ENCODE measurements at regions not wholly inside any gene's neighbourhood (a gene's known extent, or its start where the extent isn't known, plus 50 kb on each side); places are given as distances from the start of the nearest gene placed in this dataset.

DNA sequence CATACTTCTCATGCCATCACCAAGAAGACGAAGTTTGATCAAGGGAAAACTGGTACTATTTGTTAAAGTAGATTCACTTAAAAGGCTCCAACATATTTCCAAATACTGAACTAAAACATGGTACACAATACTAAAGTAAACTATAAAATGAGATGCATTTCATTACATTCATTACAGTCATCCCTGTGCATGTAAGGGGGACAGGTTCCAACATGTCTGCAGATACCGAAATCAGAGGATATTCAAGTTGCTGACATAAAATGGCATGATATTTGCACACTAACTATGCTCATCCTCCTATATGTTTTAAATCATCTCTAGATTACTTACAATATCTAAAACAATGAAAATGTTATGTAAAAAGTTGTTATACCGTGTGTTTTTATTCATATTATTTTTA is 893.9 kb upstream of the MANEA start:
- Histone ChIP-seq H3K9me3 (no peaks in the 10 kb centered on the region), H3K4me1 (no peaks in the 10 kb centered on the region), H3K27ac (no peak overlapping the region), H3K4me3 (no peak overlapping the region), H3K27me3 (no peaks in the 10 kb centered on the region), H3K36me3 (no peaks in the 10 kb centered on the region)
- no peak for DNase-seq (ENCODE audit: low spot score in 2 of 2)
- TF ChIP-seq, protein P1, sequence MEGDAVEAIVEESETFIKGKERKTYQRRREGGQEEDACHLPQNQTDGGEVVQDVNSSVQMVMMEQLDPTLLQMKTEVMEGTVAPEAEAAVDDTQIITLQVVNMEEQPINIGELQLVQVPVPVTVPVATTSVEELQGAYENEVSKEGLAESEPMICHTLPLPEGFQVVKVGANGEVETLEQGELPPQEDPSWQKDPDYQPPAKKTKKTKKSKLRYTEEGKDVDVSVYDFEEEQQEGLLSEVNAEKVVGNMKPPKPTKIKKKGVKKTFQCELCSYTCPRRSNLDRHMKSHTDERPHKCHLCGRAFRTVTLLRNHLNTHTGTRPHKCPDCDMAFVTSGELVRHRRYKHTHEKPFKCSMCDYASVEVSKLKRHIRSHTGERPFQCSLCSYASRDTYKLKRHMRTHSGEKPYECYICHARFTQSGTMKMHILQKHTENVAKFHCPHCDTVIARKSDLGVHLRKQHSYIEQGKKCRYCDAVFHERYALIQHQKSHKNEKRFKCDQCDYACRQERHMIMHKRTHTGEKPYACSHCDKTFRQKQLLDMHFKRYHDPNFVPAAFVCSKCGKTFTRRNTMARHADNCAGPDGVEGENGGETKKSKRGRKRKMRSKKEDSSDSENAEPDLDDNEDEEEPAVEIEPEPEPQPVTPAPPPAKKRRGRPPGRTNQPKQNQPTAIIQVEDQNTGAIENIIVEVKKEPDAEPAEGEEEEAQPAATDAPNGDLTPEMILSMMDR (IDR thresholded peaks at IDR 0.05), result no peak
- intact Hi-C loops (cut with DNase I), result no loop called here

DNA sequence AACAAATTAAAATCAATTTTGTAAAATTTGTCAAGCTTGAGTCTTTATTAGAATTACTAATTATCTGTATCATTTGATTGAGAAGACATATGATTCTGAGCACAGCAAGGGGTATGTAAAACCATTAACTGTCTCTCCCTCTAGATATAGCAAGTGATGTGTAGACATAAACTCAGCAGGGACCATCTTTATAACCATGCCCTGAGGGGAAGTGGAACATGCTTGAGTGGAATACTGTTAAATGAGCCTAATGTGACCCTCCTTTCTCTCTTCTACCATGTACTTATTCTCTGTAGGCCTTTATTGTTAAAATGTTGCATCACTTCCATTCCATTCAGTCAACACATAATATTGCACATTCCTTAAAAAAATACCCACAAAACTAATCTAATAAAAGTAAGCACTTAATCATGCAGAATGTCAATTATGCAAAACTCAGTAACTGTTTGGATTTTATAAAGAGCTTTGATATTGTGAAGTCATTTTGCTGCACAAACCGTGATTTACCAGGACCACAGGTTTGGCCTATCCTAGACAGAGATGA is 896.6 kb upstream of the MANEA start:
- H3K4me3 ChIP-seq, result no peak overlapping the region
- intact Hi-C loops (cut with DNase I), result no loop called here
- no peak for DNase-seq (ENCODE audit: low spot score in 2 of 2)
- no peaks in the 10 kb centered on the region for H3K36me3 ChIP-seq
- no peaks in the 10 kb centered on the region for H3K9me3 ChIP-seq
- TF ChIP-seq, protein P1 (IDR thresholded peaks at IDR 0.05), result no peak
- no peaks in the 10 kb centered on the region for H3K4me1 ChIP-seq
- H3K27me3 ChIP-seq, result no peaks in the 10 kb centered on the region
- H3K27ac ChIP-seq, result no peak overlapping the region

DNA sequence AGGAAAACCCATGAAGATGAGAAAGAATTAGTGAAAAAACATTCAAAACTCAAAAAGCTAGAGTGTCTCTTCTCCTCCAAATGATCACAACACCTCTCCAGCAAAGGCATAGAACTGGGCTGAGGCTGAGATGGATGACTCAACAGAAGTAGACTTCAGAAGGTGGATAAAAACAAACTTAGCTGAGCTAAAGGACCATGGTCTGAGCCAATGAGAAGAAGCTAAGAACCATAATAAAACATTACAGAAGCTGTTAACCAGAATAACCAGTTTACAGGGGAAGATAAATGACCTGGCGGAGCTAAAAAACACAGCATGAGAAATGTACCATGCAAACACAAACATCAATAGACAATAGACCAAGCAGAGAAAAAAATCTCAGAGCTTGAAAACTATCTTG is 904.1 kb upstream of the MANEA start:
- Histone ChIP-seq H3K4me3 (no peak overlapping the region), H3K27ac (no peak overlapping the region), H3K9me3 (no peaks in the 10 kb centered on the region), H3K36me3 (no peaks in the 10 kb centered on the region), H3K27me3 (no peaks in the 10 kb centered on the region), H3K4me1 (no peaks in the 10 kb centered on the region)
- TF ChIP-seq, protein P1 (IDR thresholded peaks at IDR 0.05), result no peak
- no peak for DNase-seq (ENCODE audit: low spot score in 2 of 2)
- intact Hi-C loops (cut with DNase I), result no loop called here

DNA sequence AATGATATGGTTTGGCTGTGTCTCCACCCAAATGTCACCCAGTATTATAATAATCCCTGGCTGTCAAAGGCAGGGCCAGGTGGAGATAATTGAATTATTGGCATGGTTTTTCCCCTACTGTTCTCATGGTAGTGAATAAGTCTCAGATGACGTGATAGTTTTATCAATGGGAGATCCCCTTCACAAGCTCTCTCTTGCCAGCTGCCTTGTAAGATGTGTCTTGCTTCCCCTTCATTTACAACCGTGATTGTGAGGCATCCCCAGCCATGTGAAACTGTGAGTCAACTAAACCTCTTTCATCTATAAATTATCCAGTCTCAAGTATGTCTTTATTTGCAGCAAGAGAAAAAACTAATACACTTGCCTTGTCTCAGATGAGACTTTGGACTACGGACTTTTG is 907.3 kb upstream of the MANEA start:
- H3K9me3 ChIP-seq, result no peaks in the 10 kb centered on the region
- H3K36me3 ChIP-seq, result no peaks in the 10 kb centered on the region
- TF ChIP-seq, protein P1 (IDR thresholded peaks at IDR 0.05), result no peak
- H3K4me3 ChIP-seq, result no peak overlapping the region
- intact Hi-C loops (cut with DNase I), result no loop called here
- no peaks in the 10 kb centered on the region for H3K4me1 ChIP-seq
- H3K27ac ChIP-seq, result no peak overlapping the region
- no peak for DNase-seq (ENCODE audit: low spot score in 2 of 2)
- H3K27me3 ChIP-seq, result no peaks in the 10 kb centered on the region

DNA sequence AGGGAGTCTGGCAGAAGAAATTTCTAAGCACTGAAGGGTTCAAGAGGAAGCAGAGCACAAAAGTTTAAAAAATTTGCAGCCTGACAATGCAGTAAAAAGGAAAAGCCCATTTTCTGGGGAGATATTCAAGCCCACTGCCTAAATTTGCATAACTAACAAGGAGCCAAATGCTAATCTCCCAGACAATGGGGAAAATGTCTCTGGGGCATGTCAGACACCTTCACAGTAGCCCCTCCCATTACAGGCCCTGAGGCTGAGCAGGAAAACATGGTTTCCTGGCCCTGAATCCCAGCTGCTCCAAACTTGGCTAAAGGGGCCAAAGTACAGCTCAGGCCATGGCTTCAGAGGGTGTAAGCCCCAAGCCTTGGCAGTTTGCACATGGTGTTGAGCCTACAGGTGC is 908.5 kb upstream of the MANEA start:
- Histone ChIP-seq H3K9me3 (no peaks in the 10 kb centered on the region), H3K27ac (no peak overlapping the region), H3K27me3 (no peaks in the 10 kb centered on the region), H3K36me3 (no peaks in the 10 kb centered on the region), H3K4me1 (no peaks in the 10 kb centered on the region), H3K4me3 (no peak overlapping the region)
- DNase-seq (ENCODE audit: low spot score in 2 of 2), result no peak
- TF ChIP-seq, protein P1 (IDR thresholded peaks at IDR 0.05), result no peak
- intact Hi-C loops (cut with DNase I), result no loop called here

DNA sequence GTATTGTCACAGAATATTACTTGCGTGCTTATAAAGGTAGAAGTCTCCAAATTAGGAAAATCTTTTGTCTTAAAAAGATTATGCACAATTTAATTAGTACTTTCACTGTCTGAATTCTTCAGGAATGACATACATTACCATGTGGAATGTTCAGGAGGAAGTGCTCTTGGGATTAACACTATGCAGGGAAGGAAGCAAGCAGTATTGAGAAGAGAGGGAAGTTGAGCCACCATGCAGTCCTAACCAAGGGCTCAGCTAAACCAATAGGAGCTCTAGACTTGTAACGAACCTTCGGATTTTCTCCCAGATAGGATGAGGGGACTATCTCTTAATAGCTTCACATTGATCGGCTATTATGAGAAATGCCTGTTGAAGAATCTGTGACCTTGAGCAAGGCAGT is 918.4 kb upstream of the MANEA start:
- no peak for DNase-seq (ENCODE audit: low spot score in 2 of 2)
- no peaks in the 10 kb centered on the region for H3K36me3 ChIP-seq
- no peak overlapping the region for H3K27ac ChIP-seq
- no peak overlapping the region for H3K4me3 ChIP-seq
- H3K4me1 ChIP-seq, result no peaks in the 10 kb centered on the region
- TF ChIP-seq, protein P1 (IDR thresholded peaks at IDR 0.05), result no peak
- intact Hi-C loops (cut with DNase I), result no loop called here
- no peaks in the 10 kb centered on the region for H3K9me3 ChIP-seq
- no peaks in the 10 kb centered on the region for H3K27me3 ChIP-seq

Data from ascending aorta (tissue), 2 donors.